Activated naive CD4-positive, alpha-beta T cell treated with anti-CD3 and anti-CD28 coated beads, Interleukin-2, amount 50 U/mL, for 24 hours (primary cell): ENCODE measurements at regions not wholly inside any gene's neighbourhood (a gene's known extent, or its start where the extent isn't known, plus 50 kb on each side); places are given as distances from the start of the nearest gene placed in this dataset.
"Not testable (repeated sequence)": the region's sequence is repeated elsewhere in the genome, so short reads cannot be mapped to it uniquely, and the experiment has no call there.

Experiments used
- H3K27ac Mint-ChIP-seq: one replicate; pipeline ENCODE4 v1.8.0; 2021; ENCODE audit warnings: mild to moderate bottlenecking, mixed read lengths
- H3K27me3 Mint-ChIP-seq: one replicate; pipeline ENCODE4 v1.8.0; 2021; ENCODE audit warnings: mixed read lengths
- H3K36me3 Mint-ChIP-seq: one replicate; pipeline ENCODE4 v1.8.0; 2021; ENCODE audit warnings: mixed read lengths
- H3K4me1 Mint-ChIP-seq: one replicate; pipeline ENCODE4 v1.8.0; 2021; ENCODE audit warnings: mixed read lengths
- H3K4me3 Mint-ChIP-seq: one replicate; pipeline ENCODE4 v1.8.0; 2021; ENCODE audit warnings: mild to moderate bottlenecking, mixed read lengths
- H3K9me3 Mint-ChIP-seq: one replicate; pipeline ENCODE4 v1.8.0; 2021; ENCODE audit warnings: mixed read lengths

- H3K27ac Mint-ChIP-seq: no peak overlapping the region
- no peaks in the 10 kb centered on the region for H3K4me1 Mint-ChIP-seq
- peaks cover 1% of the 10 kb centered on the region for H3K36me3 Mint-ChIP-seq
- H3K4me3 Mint-ChIP-seq: no peak overlapping the region
- H3K27me3 Mint-ChIP-seq: no peaks in the 10 kb centered on the region
- H3K9me3 Mint-ChIP-seq: no peaks in the 10 kb centered on the region
Observed at GRCh38 chr7:66535414-66536329, 93.0 kb upstream of the KCTD7 start.

GRCh38 chr7:66537380-66537779 is 91.3 kb upstream of the KCTD7 start:
- H3K27me3 Mint-ChIP-seq: no peaks in the 10 kb centered on the region
- H3K36me3 Mint-ChIP-seq: peaks cover 1% of the 10 kb centered on the region
- no peak overlapping the region for H3K4me3 Mint-ChIP-seq
- no peaks in the 10 kb centered on the region for H3K9me3 Mint-ChIP-seq
- no peak overlapping the region for H3K27ac Mint-ChIP-seq
- H3K4me1 Mint-ChIP-seq: no peaks in the 10 kb centered on the region

- Mint-ChIP-seq H3K4me1 (no peaks in the 10 kb centered on the region), H3K27ac (no peak overlapping the region), H3K4me3 (no peak overlapping the region), H3K27me3 (no peaks in the 10 kb centered on the region), H3K9me3 (no peaks in the 10 kb centered on the region), H3K36me3 (no peaks in the 10 kb centered on the region)
Observed at GRCh38 chr7:66537876-66538275, 90.8 kb upstream of the KCTD7 start.

- no peak overlapping the region for H3K27ac Mint-ChIP-seq
- H3K36me3 Mint-ChIP-seq: peaks cover under 1% of the 10 kb centered on the region
- H3K9me3 Mint-ChIP-seq: no peaks in the 10 kb centered on the region
- no peaks in the 10 kb centered on the region for H3K27me3 Mint-ChIP-seq
- H3K4me1 Mint-ChIP-seq: no peaks in the 10 kb centered on the region
- H3K4me3 Mint-ChIP-seq: no peak overlapping the region
Observed at GRCh38 chr7:66539264-66539623, 89.4 kb upstream of the KCTD7 start.

- no peaks in the 10 kb centered on the region for H3K27me3 Mint-ChIP-seq
- H3K9me3 Mint-ChIP-seq: no peaks in the 10 kb centered on the region
- peaks cover 1% of the 10 kb centered on the region for H3K36me3 Mint-ChIP-seq
- H3K4me3 Mint-ChIP-seq: no peak overlapping the region
- H3K27ac Mint-ChIP-seq: no peak overlapping the region
- H3K4me1 Mint-ChIP-seq: no peaks in the 10 kb centered on the region
Observed at GRCh38 chr7:66539902-66540375, 88.7 kb upstream of the KCTD7 start.

- no peak overlapping the region for H3K4me3 Mint-ChIP-seq
- no peak overlapping the region for H3K27ac Mint-ChIP-seq
- no peaks in the 10 kb centered on the region for H3K27me3 Mint-ChIP-seq
- H3K9me3 Mint-ChIP-seq: no peaks in the 10 kb centered on the region
- no peaks in the 10 kb centered on the region for H3K4me1 Mint-ChIP-seq
- H3K36me3 Mint-ChIP-seq: peaks cover 1% of the 10 kb centered on the region
Observed at GRCh38 chr7:66542049-66542448, 86.6 kb upstream of the KCTD7 start.

- no peaks in the 10 kb centered on the region for H3K9me3 Mint-ChIP-seq
- no peaks in the 10 kb centered on the region for H3K4me1 Mint-ChIP-seq
- peaks cover 1% of the 10 kb centered on the region for H3K36me3 Mint-ChIP-seq
- no peak overlapping the region for H3K4me3 Mint-ChIP-seq
- peak overlapping the region; percentile 80 for H3K27ac Mint-ChIP-seq
- H3K27me3 Mint-ChIP-seq: no peaks in the 10 kb centered on the region
Observed at GRCh38 chr7:66542528-66543269, 86.0 kb upstream of the KCTD7 start.

GRCh38 chr7:66549466-66549865 is 79.2 kb upstream of the KCTD7 start:
- Mint-ChIP-seq H3K9me3 (no peaks in the 10 kb centered on the region), H3K27me3 (no peaks in the 10 kb centered on the region), H3K27ac (no peak overlapping the region), H3K4me3 (no peak overlapping the region), H3K36me3 (peaks cover 4% of the 10 kb centered on the region), H3K4me1 (no peaks in the 10 kb centered on the region)

- no peaks in the 10 kb centered on the region for H3K27me3 Mint-ChIP-seq
- H3K36me3 Mint-ChIP-seq: peaks cover 4% of the 10 kb centered on the region
- H3K4me3 Mint-ChIP-seq: no peak overlapping the region
- no peak overlapping the region for H3K27ac Mint-ChIP-seq
- no peaks in the 10 kb centered on the region for H3K9me3 Mint-ChIP-seq
- peaks cover 4% of the 10 kb centered on the region for H3K4me1 Mint-ChIP-seq
Observed at GRCh38 chr7:66553001-66553400, 75.7 kb upstream of the KCTD7 start.

- H3K9me3 Mint-ChIP-seq, H3K4me1 Mint-ChIP-seq, H3K36me3 Mint-ChIP-seq, H3K4me3 Mint-ChIP-seq, H3K27me3 Mint-ChIP-seq, H3K27ac Mint-ChIP-seq: not testable (repeated sequence)
Observed at GRCh38 chr7:66553675-66554074, 75.0 kb upstream of the KCTD7 start.

GRCh38 chr7:66554291-66554690 is 74.4 kb upstream of the KCTD7 start:
- H3K4me3 Mint-ChIP-seq, H3K27ac Mint-ChIP-seq, H3K36me3 Mint-ChIP-seq, H3K9me3 Mint-ChIP-seq, H3K27me3 Mint-ChIP-seq, H3K4me1 Mint-ChIP-seq: not testable (repeated sequence)

GRCh38 chr7:66554842-66555430 is 73.7 kb upstream of the KCTD7 start:
- H3K27ac Mint-ChIP-seq, H3K4me3 Mint-ChIP-seq, H3K4me1 Mint-ChIP-seq, H3K27me3 Mint-ChIP-seq, H3K9me3 Mint-ChIP-seq, H3K36me3 Mint-ChIP-seq: not testable (repeated sequence)

- Mint-ChIP-seq H3K9me3 (no peaks in the 10 kb centered on the region), H3K36me3 (peaks cover 3% of the 10 kb centered on the region), H3K4me1 (peaks cover 8% of the 10 kb centered on the region), H3K4me3 (no peak overlapping the region), H3K27ac (no peak overlapping the region), H3K27me3 (no peaks in the 10 kb centered on the region)
Observed at GRCh38 chr7:66556177-66556548, 72.5 kb upstream of the KCTD7 start.

- peaks cover 3% of the 10 kb centered on the region for H3K36me3 Mint-ChIP-seq
Observed at GRCh38 chr7:66556549-66557213, 72.0 kb upstream of the KCTD7 start.

GRCh38 chr7:66557214-66558200 is 71.2 kb upstream of the KCTD7 start:
- Mint-ChIP-seq H3K27me3 (no peaks in the 10 kb centered on the region), H3K9me3 (no peaks in the 10 kb centered on the region), H3K4me1 (peaks cover 8% of the 10 kb centered on the region), H3K36me3 (peaks cover 3% of the 10 kb centered on the region), H3K4me3 (no peak overlapping the region), H3K27ac (no peak overlapping the region)

More at GRCh38 chr7:66556549-66557213, 72.0 kb upstream of the KCTD7 start:
- no peaks in the 10 kb centered on the region for H3K27me3 Mint-ChIP-seq
- peaks cover 8% of the 10 kb centered on the region for H3K4me1 Mint-ChIP-seq
- no peak overlapping the region for H3K27ac Mint-ChIP-seq
- H3K9me3 Mint-ChIP-seq: no peaks in the 10 kb centered on the region
- no peak overlapping the region for H3K4me3 Mint-ChIP-seq
